ENCODE measurements at regions not wholly inside any gene's neighbourhood (a gene's known extent, or its start where the extent isn't known, plus 50 kb on each side); places are given as distances from the start of the nearest gene placed in this dataset.

GRCh38 chr1:229991104-229991513 lies 75.9 kb upstream of the GALNT2 start:
- FAIRE-seq = no peak
- no peak for DNase-seq (ENCODE audit: insufficient read length, low spot score)

- DNase-seq (ENCODE audit: insufficient read length, low spot score) (no peak), FAIRE-seq (no peak)
Measured at GRCh38 chr1:229991724-229992333, 75.2 kb upstream of the GALNT2 start.

GRCh38 chr1:229993060-229993459 lies 74.0 kb upstream of the GALNT2 start:
- no peak for FAIRE-seq
- DNase-seq (ENCODE audit: insufficient read length, low spot score) = no peak

GRCh38 chr1:229993894-229994293 lies 73.1 kb upstream of the GALNT2 start:
- DNase-seq (ENCODE audit: insufficient read length, low spot score) (no peak), FAIRE-seq (no peak)

- DNase-seq (ENCODE audit: insufficient read length, low spot score) (no peak), FAIRE-seq (no peak)
Measured at GRCh38 chr1:229999004-229999670, 67.9 kb upstream of the GALNT2 start.

- no peak for DNase-seq (ENCODE audit: insufficient read length, low spot score)
- FAIRE-seq = no peak
Measured at GRCh38 chr1:230000493-230001184, 66.4 kb upstream of the GALNT2 start.

GRCh38 chr1:230002164-230002803 lies 64.8 kb upstream of the GALNT2 start:
- FAIRE-seq (no peak), DNase-seq (ENCODE audit: insufficient read length, low spot score) (no peak)

GRCh38 chr1:230003409-230003808 lies 63.6 kb upstream of the GALNT2 start:
- DNase-seq (ENCODE audit: insufficient read length, low spot score) (no peak), FAIRE-seq (no peak)

- FAIRE-seq = no peak
- no peak for DNase-seq (ENCODE audit: insufficient read length, low spot score)
Measured at GRCh38 chr1:230005040-230005439, 62.0 kb upstream of the GALNT2 start.

- DNase-seq (ENCODE audit: insufficient read length, low spot score) (no peak), FAIRE-seq (no peak)
Measured at GRCh38 chr1:230008721-230009120, 58.3 kb upstream of the GALNT2 start.

- no peak for FAIRE-seq
- DNase-seq (ENCODE audit: insufficient read length, low spot score) = no peak
Measured at GRCh38 chr1:230009611-230010313, 57.3 kb upstream of the GALNT2 start.

- FAIRE-seq = no peak
- DNase-seq (ENCODE audit: insufficient read length, low spot score) = no peak
Measured at GRCh38 chr1:230010603-230011332, 56.3 kb upstream of the GALNT2 start.

- FAIRE-seq (no peak), DNase-seq (ENCODE audit: insufficient read length, low spot score) (no peak)
Measured at GRCh38 chr1:230011333-230012092, 55.5 kb upstream of the GALNT2 start.

GRCh38 chr1:230012093-230012393 lies 55.0 kb upstream of the GALNT2 start:
- DNase-seq (ENCODE audit: insufficient read length, low spot score) = no peak
- FAIRE-seq = no peak

GRCh38 chr1:230012741-230013140 lies 54.3 kb upstream of the GALNT2 start:
- DNase-seq (ENCODE audit: insufficient read length, low spot score) = no peak
- no peak for FAIRE-seq

- DNase-seq (ENCODE audit: insufficient read length, low spot score) = no peak
- FAIRE-seq = no peak
Measured at GRCh38 chr1:230016159-230016558, 50.9 kb upstream of the GALNT2 start.

Data from GM19239 (cell line).